GM12891 (cell line): ENCODE measurements at regions not wholly inside any gene's neighbourhood (a gene's known extent, or its start where the extent isn't known, plus 50 kb on each side); places are given as distances from the start of the nearest gene placed in this dataset.

ENCODE experiments used
- POLR2A ChIP-seq: IDR thresholded peaks from 2 replicates; pipeline ENCODE4 v1.6.1; 2011; ENCODE audit warnings: low read depth, low read length, control low read depth
- POLR2AphosphoS5 ChIP-seq: IDR thresholded peaks from 2 replicates; pipeline ENCODE4 v1.6.1; 2011; ENCODE audit warnings: low read depth, low read length, control low read depth
- POU2F2 ChIP-seq: IDR thresholded peaks from 2 replicates; pipeline ENCODE4 v1.6.1; 2011; ENCODE audit warnings: low read depth, mild to moderate bottlenecking, control low read depth, low read length, moderate library complexity
- TAF1 ChIP-seq: IDR thresholded peaks from 2 replicates; pipeline ENCODE4 v1.6.1; 2011; ENCODE audit warnings: low read depth, low read length, control low read depth

- no peak for TF ChIP-seq POLR2A
- TF ChIP-seq POLR2AphosphoS5, result no peak
- no peak for TF ChIP-seq TAF1
- TF ChIP-seq POU2F2, result no peak
Measured at GRCh38 chr13:73898276-73898675, 235.9 kb downstream of the KLF12 start.
